GM23248 (cell line): ENCODE measurements at regions not wholly inside any gene's neighbourhood (a gene's known extent, or its start where the extent isn't known, plus 50 kb on each side); places are given as distances from the start of the nearest gene placed in this dataset.

Experiments used
- DNase-seq: peaks from one replicate; pipeline ENCODE4 v3.0.0-alpha.2; 2015
- H2AFZ ChIP-seq: fragments of 200-600 bp; sonication (generic); 2 replicates; pipeline ENCODE4 v1.6.1; 2016; ENCODE audit warnings: antibody characterized with exemption
- H3F3A ChIP-seq: fragments of 200-600 bp; sonication (generic); 2 replicates; pipeline ENCODE4 v1.6.1; 2016; ENCODE audit warnings: mild to moderate bottlenecking, antibody characterized with exemption, mixed run types; ENCODE audit not compliant: insufficient read depth
- H3K27ac ChIP-seq: fragments of 200-600 bp; sonication (generic); 2 replicates; pipeline ENCODE4 v1.5.1; 2016; ENCODE audit warnings: mild to moderate bottlenecking
- H3K27me3 ChIP-seq: fragments of 200-600 bp; sonication (generic); replicated peaks from 2 replicates; pipeline ENCODE4 v1.6.1; 2016; ENCODE audit warnings: mild to moderate bottlenecking; ENCODE audit not compliant: insufficient read depth
- H3K36me3 ChIP-seq: fragments of 200-600 bp; sonication (generic); 2 replicates; pipeline ENCODE4 v1.6.1; 2016; ENCODE audit warnings: low read depth, mild to moderate bottlenecking
- H3K4me1 ChIP-seq: fragments of 200-600 bp; sonication (generic); 2 replicates; pipeline ENCODE4 v1.6.1; 2016; ENCODE audit warnings: mild to moderate bottlenecking; ENCODE audit not compliant: insufficient read depth
- H3K4me2 ChIP-seq: fragments of 200-600 bp; sonication (generic); one replicate; pipeline ENCODE4 v1.6.1; 2016; ENCODE audit warnings: mild to moderate bottlenecking; ENCODE audit not compliant: unreplicated experiment
- H3K4me3 ChIP-seq: fragments of 200-600 bp; sonication (generic); 2 replicates; pipeline ENCODE4 v1.5.1; 2016; ENCODE audit warnings: mild to moderate bottlenecking
- H3K79me2 ChIP-seq: fragments of 200-600 bp; sonication (generic); 2 replicates; pipeline ENCODE4 v1.6.1; 2016; ENCODE audit warnings: mild to moderate bottlenecking; ENCODE audit not compliant: insufficient read depth
- H3K9ac ChIP-seq: fragments of 200-600 bp; sonication (generic); 2 replicates; pipeline ENCODE4 v1.6.1; 2016; ENCODE audit warnings: mild to moderate bottlenecking
- H3K9me2 ChIP-seq: fragments of 200-600 bp; sonication (generic); 2 replicates; pipeline ENCODE4 v1.6.1; 2016; ENCODE audit warnings: mixed run types, mild to moderate bottlenecking, moderate library complexity; ENCODE audit not compliant: insufficient read depth
- H3K9me3 ChIP-seq: fragments of 200-600 bp; sonication (generic); one replicate; pipeline ENCODE4 v1.6.1; 2017; ENCODE audit warnings: low read depth
- H4K20me1 ChIP-seq: fragments of 200-600 bp; sonication (generic); 2 replicates; pipeline ENCODE4 v1.6.0; 2016; ENCODE audit not compliant: insufficient read depth
- EZH2 ChIP-seq: fragments of 200-600 bp; sonication (generic); IDR thresholded peaks from 2 replicates; pipeline ENCODE4 v1.6.1; 2018; ENCODE audit warnings: antibody characterized with exemption, mild to moderate bottlenecking; ENCODE audit not compliant: insufficient read depth, poor library complexity, severe bottlenecking
- EZH2phosphoT487 ChIP-seq: fragments of 200-600 bp; sonication (generic); IDR thresholded peaks from 2 replicates; pipeline ENCODE4 v1.6.1; 2018; ENCODE audit warnings: antibody characterized with exemption, moderate library complexity, mild to moderate bottlenecking, low read depth; ENCODE audit not compliant: insufficient read depth
- WGBS, 2 experiments: methylation state at CpG; one replicate each; pipeline ENCODE4 v1.1.6; 2015 to 2017; ENCODE audit warnings: low lambda C conversion rate in 2 of 2, low coverage in 1 of 2; ENCODE audit errors: missing lambda C conversion rate in 2 of 2; 5-methylcytosine and 5-hydroxymethylcytosine counted together
- in situ Hi-C: fragments of 300-500 bp; cut with MboI; formaldehyde crosslinking; loops from 2 replicates; pipeline ENCODE4 v1.15.0; 2020

GRCh38 chr2:237256887-237257286 lies 157.1 kb downstream of the COL6A3 start:
- in situ Hi-C loops = no loop called here
- H3K4me2 ChIP-seq = peak overlapping the region; percentile 36
- 17% methylated on average over 4 of the region's 4 CpGs for WGBS, 2 experiments
- peaks cover 56% of the 10 kb centered on the region for H3F3A ChIP-seq
- no peaks in the 10 kb centered on the region for H3K36me3 ChIP-seq
- H2AFZ ChIP-seq = peak overlapping the region; percentile 27; the same call in 1 of the 2 replicates
- no peaks in the 10 kb centered on the region for H4K20me1 ChIP-seq
- TF ChIP-seq EZH2phosphoT487 = no peak
- TF ChIP-seq EZH2 = no peak
- H3K4me3 ChIP-seq = no peak overlapping the region
- H3K27me3 ChIP-seq = no peaks in the 10 kb centered on the region
- H3K79me2 ChIP-seq = no peaks in the 10 kb centered on the region
- H3K9ac ChIP-seq = peak overlapping the region; percentile 71
- no peaks in the 10 kb centered on the region for H3K9me3 ChIP-seq
- DNase-seq = peak; percentile 91
- no peaks in the 10 kb centered on the region for H3K9me2 ChIP-seq
- peak overlapping the region; percentile 91 for H3K27ac ChIP-seq
- H3K4me1 ChIP-seq = peaks cover 59% of the 10 kb centered on the region

GRCh38 chr2:237257471-237257951 lies 156.5 kb downstream of the COL6A3 start:
- H3K36me3 ChIP-seq = no peaks in the 10 kb centered on the region
- peak overlapping the region; percentile 36 for H3K4me2 ChIP-seq
- no peaks in the 10 kb centered on the region for H3K79me2 ChIP-seq
- H4K20me1 ChIP-seq = no peaks in the 10 kb centered on the region
- H3K27me3 ChIP-seq = no peaks in the 10 kb centered on the region
- peak overlapping the region; percentile 91 for H3K27ac ChIP-seq
- H3K4me1 ChIP-seq = peaks cover 63% of the 10 kb centered on the region
- H3K9me3 ChIP-seq = no peaks in the 10 kb centered on the region
- 36 to 37% methylated on average over 10 of the region's 10 CpGs for WGBS, 2 experiments
- no peak for TF ChIP-seq EZH2
- no peak for TF ChIP-seq EZH2phosphoT487
- H2AFZ ChIP-seq = peak overlapping the region; percentile 15; the same call in 1 of the 2 replicates
- peak; percentile 43 for DNase-seq
- H3K4me3 ChIP-seq = no peak overlapping the region
- peak overlapping the region; percentile 71 for H3K9ac ChIP-seq
- peaks cover 62% of the 10 kb centered on the region for H3F3A ChIP-seq
- in situ Hi-C loops = no loop called here
- no peaks in the 10 kb centered on the region for H3K9me2 ChIP-seq

GRCh38 chr2:237258116-237258515 lies 155.8 kb downstream of the COL6A3 start:
- WGBS, 2 experiments = 71 to 82% methylated on average over 7 of the region's 7 CpGs
- peaks cover 65% of the 10 kb centered on the region for H3F3A ChIP-seq
- H3K4me3 ChIP-seq = no peak overlapping the region
- H3K9me2 ChIP-seq = no peaks in the 10 kb centered on the region
- TF ChIP-seq EZH2phosphoT487 (no peak), EZH2 (no peak)
- in situ Hi-C loops = no loop called here
- H2AFZ ChIP-seq = peak overlapping the region; percentile 15; the same call in 1 of the 2 replicates
- peak overlapping the region; percentile 91 for H3K27ac ChIP-seq
- peak overlapping the region; percentile 71; the same call in 1 of the 2 replicates for H3K9ac ChIP-seq
- H3K4me2 ChIP-seq = peak overlapping the region; percentile 36
- peaks cover 65% of the 10 kb centered on the region for H3K4me1 ChIP-seq
- no peaks in the 10 kb centered on the region for H4K20me1 ChIP-seq
- no peaks in the 10 kb centered on the region for H3K27me3 ChIP-seq
- H3K36me3 ChIP-seq = no peaks in the 10 kb centered on the region
- DNase-seq = peak; percentile 16
- H3K79me2 ChIP-seq = no peaks in the 10 kb centered on the region
- no peaks in the 10 kb centered on the region for H3K9me3 ChIP-seq

- WGBS, 2 experiments = 74 to 75% methylated on average over 4 of the region's 4 CpGs
- H3K79me2 ChIP-seq = no peaks in the 10 kb centered on the region
- no peak overlapping the region for H3K4me2 ChIP-seq
- in situ Hi-C loops = no loop called here
- H2AFZ ChIP-seq = no peak overlapping the region
- H3K9me2 ChIP-seq = no peaks in the 10 kb centered on the region
- no peaks in the 10 kb centered on the region for H4K20me1 ChIP-seq
- H3K4me1 ChIP-seq = peaks cover 64% of the 10 kb centered on the region
- no peak for TF ChIP-seq EZH2phosphoT487
- no peak for TF ChIP-seq EZH2
- peak overlapping the region; percentile 91; the same call in 1 of the 2 replicates for H3K27ac ChIP-seq
- no peaks in the 10 kb centered on the region for H3K27me3 ChIP-seq
- H3K4me3 ChIP-seq = no peak overlapping the region
- H3K9ac ChIP-seq = no peak overlapping the region
- peaks cover 64% of the 10 kb centered on the region for H3F3A ChIP-seq
- no peaks in the 10 kb centered on the region for H3K9me3 ChIP-seq
- H3K36me3 ChIP-seq = no peaks in the 10 kb centered on the region
- no peak for DNase-seq
Observed at GRCh38 chr2:237258615-237259014, 155.3 kb downstream of the COL6A3 start.

- Histone ChIP-seq H3K4me3 (no peak overlapping the region), H3F3A (peaks cover 64% of the 10 kb centered on the region), H3K9me3 (no peaks in the 10 kb centered on the region), H3K27me3 (no peaks in the 10 kb centered on the region), H3K9ac (no peak overlapping the region), H3K4me2 (no peak overlapping the region), H3K36me3 (no peaks in the 10 kb centered on the region), H4K20me1 (no peaks in the 10 kb centered on the region), H3K79me2 (no peaks in the 10 kb centered on the region), H3K27ac (no peak overlapping the region), H3K4me1 (peaks cover 64% of the 10 kb centered on the region), H3K9me2 (no peaks in the 10 kb centered on the region), H2AFZ (no peak overlapping the region)
- TF ChIP-seq EZH2phosphoT487 (no peak), EZH2 (no peak)
- 89 to 98% methylated on average over 4 of the region's 4 CpGs for WGBS, 2 experiments
- in situ Hi-C loops = no loop called here
- no peak for DNase-seq
Observed at GRCh38 chr2:237259201-237259600, 154.8 kb downstream of the COL6A3 start.
